GM12878 (cell line): ENCODE measurements at regions not wholly inside any gene's neighbourhood (a gene's known extent, or its start where the extent isn't known, plus 50 kb on each side); places are given as distances from the start of the nearest gene placed in this dataset.

Experiments used
- BCL3 ChIP-seq: IDR thresholded peaks from 2 replicates; pipeline ENCODE4 v1.6.1; 2011; ENCODE audit warnings: borderline replicate concordance, low read depth, mild to moderate bottlenecking, moderate library complexity, low read length; ENCODE audit not compliant: insufficient read depth, poor library complexity, severe bottlenecking
- CEBPB ChIP-seq, 2 experiments: fragments of 150-350 bp in 1 of 2; IDR thresholded peaks; 2 replicates each; pipeline ENCODE4 v1.6.1; 2012 to 2014; ENCODE audit warnings: low read depth in 2 of 2, low read length in 2 of 2, borderline replicate concordance in 1 of 2, inconsistent platforms in 1 of 2
- CTCF ChIP-seq, 3 experiments: IDR thresholded peaks in 2 of 3; conservative IDR thresholded peaks in 1 of 3; 2 replicates each; pipeline ENCODE4 v1.5.1; 2011; ENCODE audit warnings: low read depth in 3 of 3, low read length in 3 of 3, mild to moderate bottlenecking in 3 of 3, control low read depth in 2 of 3, moderate library complexity in 2 of 3, inconsistent platforms in 1 of 3, mixed read lengths in 1 of 3; ENCODE audit not compliant: control insufficient read depth in 2 of 3, insufficient read depth in 1 of 3; ENCODE audit errors: extremely low read depth in 1 of 3
- GABPA ChIP-seq: IDR thresholded peaks from 2 replicates; pipeline ENCODE4 v1.6.1; 2014; ENCODE audit warnings: antibody characterized with exemption, low read depth, mild to moderate bottlenecking, inconsistent platforms
- LARP7 ChIP-seq: fragments of 450-650 bp; IDR thresholded peaks from 2 replicates; pipeline ENCODE4 v1.6.1; 2017; ENCODE audit warnings: mild to moderate bottlenecking
- NRF1 ChIP-seq: conservative IDR thresholded peaks from 2 replicates; pipeline ENCODE4 v1.6.1; 2011; ENCODE audit warnings: mild to moderate bottlenecking, low read depth, low read length, improper control_type of control experiment
- RAD21 ChIP-seq: IDR thresholded peaks from 2 replicates; pipeline ENCODE4 v1.6.1; 2011; ENCODE audit warnings: mild to moderate bottlenecking, low read depth, low read length, moderate library complexity; ENCODE audit not compliant: insufficient read depth
- SREBF1 ChIP-seq: IDR thresholded peaks from 2 replicates; pipeline ENCODE4 v1.6.1; 2012; ENCODE audit warnings: mild to moderate bottlenecking, low read length
- SREBF2 ChIP-seq: IDR thresholded peaks from 2 replicates; pipeline ENCODE4 v1.6.1; 2012; ENCODE audit warnings: mild to moderate bottlenecking, low read length
- YY1 ChIP-seq: IDR thresholded peaks from 2 replicates; pipeline ENCODE4 v1.6.1; 2011; ENCODE audit warnings: low read depth, mild to moderate bottlenecking, low read length
- ZSCAN29 ChIP-seq: fragments of 450-650 bp; IDR thresholded peaks from 2 replicates; pipeline ENCODE4 v1.6.1; 2017; ENCODE audit warnings: mild to moderate bottlenecking, moderate library complexity

- TF ChIP-seq CTCF (IDR thresholded peaks at IDR 0.05 in 2 of 3, conservative IDR thresholded peaks at IDR 0.05 in 1 of 3; ENCODE audit: control insufficient read depth in 2 of 3, extremely low read depth in 1 of 3, insufficient read depth in 1 of 3, low read depth in 3 of 3, low read length in 3 of 3): peak; percentile 79 to 84 (median 80)
- no peak for TF ChIP-seq LARP7
- no peak for TF ChIP-seq SREBF2
- no peak for TF ChIP-seq GABPA
- no peak for TF ChIP-seq ZSCAN29
- no peak for TF ChIP-seq BCL3
- TF ChIP-seq RAD21: peak; percentile 75
- peak in 1 of 2 experiments; percentile 45; a peak in 1 of 4 replicates for TF ChIP-seq CEBPB (IDR thresholded peaks at IDR 0.05; ENCODE audit: borderline replicate concordance in 1 of 2, low read depth in 2 of 2, low read length in 2 of 2)
- 0 out of 2 replicates have a peak, but pooled peaks have one; percentile 19 for TF ChIP-seq NRF1
- no peak for TF ChIP-seq SREBF1
- peak; percentile 53; the same call in 1 of the 2 replicates for TF ChIP-seq YY1
These were observed 80.2 kb downstream of the ERMARD start (continued) for GRCh38 chr6:169831450-169832246.
